GM12872 (cell line): ENCODE measurements at regions not wholly inside any gene's neighbourhood (a gene's known extent, or its start where the extent isn't known, plus 50 kb on each side); places are given as distances from the start of the nearest gene placed in this dataset.

Source experiments
- TF ChIP-seq, protein P1 (sequence below): IDR thresholded peaks from 3 replicates; pipeline ENCODE4 v1.5.1; 2011; ENCODE audit warnings: low read depth, mild to moderate bottlenecking, low read length, moderate library complexity; ENCODE audit not compliant: insufficient read depth

DNA sequence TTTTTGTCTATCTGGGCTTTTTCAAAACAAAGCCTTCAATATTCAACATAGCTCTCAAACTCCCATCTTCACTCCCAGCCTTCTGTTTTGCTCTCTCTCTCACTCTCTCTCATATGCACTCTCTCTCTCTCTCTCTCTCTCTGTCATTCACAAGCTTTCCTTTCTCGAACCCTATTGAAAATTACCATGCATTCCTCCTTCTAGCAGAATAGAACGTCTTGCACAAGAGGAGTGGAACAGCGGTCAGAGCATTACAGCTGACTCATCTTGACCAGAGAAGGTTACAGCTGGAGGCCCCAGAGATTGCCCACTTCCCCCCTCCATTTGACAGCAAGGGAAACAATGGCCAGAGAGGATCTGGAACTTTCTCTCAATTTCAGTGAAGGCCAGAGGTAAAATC lies 51.0 kb upstream of the LIFR start:
- TF ChIP-seq, protein P1, sequence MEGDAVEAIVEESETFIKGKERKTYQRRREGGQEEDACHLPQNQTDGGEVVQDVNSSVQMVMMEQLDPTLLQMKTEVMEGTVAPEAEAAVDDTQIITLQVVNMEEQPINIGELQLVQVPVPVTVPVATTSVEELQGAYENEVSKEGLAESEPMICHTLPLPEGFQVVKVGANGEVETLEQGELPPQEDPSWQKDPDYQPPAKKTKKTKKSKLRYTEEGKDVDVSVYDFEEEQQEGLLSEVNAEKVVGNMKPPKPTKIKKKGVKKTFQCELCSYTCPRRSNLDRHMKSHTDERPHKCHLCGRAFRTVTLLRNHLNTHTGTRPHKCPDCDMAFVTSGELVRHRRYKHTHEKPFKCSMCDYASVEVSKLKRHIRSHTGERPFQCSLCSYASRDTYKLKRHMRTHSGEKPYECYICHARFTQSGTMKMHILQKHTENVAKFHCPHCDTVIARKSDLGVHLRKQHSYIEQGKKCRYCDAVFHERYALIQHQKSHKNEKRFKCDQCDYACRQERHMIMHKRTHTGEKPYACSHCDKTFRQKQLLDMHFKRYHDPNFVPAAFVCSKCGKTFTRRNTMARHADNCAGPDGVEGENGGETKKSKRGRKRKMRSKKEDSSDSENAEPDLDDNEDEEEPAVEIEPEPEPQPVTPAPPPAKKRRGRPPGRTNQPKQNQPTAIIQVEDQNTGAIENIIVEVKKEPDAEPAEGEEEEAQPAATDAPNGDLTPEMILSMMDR: no peak

- TF ChIP-seq, protein P1: no peak
These were observed 51.6 kb upstream of the LIFR start for GRCh38 chr5:38607930-38608564.

DNA sequence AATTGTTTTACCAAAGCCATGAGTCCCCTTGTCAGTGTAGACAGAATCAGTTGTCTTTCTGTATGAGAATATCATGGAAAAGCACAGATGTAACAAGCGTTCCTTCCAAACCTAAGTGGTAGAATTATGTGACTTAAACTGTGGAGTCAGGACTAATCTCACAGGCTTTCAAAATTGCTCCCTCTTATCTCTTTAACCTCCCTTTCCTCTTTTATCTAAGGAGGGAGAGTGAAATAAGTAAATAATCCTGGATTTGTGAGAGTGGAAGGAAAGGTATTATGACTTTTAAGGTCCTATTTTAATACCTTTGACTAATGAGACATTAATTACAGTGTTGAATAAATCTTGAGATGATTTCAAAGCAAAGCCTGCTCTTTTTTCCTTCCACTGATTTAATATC lies 52.4 kb upstream of the LIFR start:
- TF ChIP-seq, protein P1: no peak

GRCh38 chr5:38612851-38613250 lies 56.4 kb upstream of the LIFR start:
- TF ChIP-seq, protein P1: no peak

GRCh38 chr5:38613490-38613889 lies 57.0 kb upstream of the LIFR start:
- TF ChIP-seq, protein P1: no peak

DNA sequence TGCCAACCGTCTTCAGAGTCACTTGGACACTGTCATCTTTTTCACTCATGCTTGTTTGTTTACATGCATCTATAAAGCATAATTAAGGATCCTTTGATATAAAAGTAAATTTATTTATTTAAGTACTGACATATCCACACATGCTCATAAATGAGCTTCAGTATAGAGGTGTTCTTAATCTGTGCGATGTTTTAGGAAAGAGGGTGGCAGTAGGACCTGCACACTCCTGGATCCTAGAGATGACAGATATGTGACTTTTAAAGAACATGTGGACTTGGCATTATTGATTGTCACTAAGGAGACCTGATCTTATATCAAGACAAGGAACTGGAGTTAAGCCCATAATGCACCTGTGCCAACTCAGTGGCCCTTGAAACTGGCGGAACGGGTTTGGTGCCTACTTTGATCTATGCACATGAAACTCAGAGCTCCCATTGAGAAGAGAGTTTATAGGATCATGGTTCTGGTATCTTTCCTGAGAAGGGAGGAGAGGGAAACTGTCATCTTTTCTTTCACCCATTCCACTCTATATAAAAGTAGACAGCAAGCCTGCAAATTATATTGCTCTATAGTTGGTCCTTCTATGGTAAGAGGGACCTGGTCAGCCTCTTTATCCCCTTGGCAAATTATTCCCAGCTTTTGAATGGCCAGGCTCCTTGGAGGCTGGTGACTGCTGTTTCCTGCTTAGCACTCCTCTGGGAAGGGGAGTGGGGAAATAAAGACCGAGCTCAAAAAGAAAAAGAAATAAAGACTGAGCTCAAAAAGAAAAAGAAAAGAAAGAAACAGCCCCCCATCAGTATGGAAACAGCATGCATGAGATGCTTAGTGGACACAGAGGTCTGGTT lies 57.8 kb upstream of the LIFR start:
- TF ChIP-seq, protein P1: no peak

GRCh38 chr5:38615042-38615441 lies 58.6 kb upstream of the LIFR start:
- TF ChIP-seq, protein P1: no peak
